ENCODE measurements at regions not wholly inside any gene's neighbourhood (a gene's known extent, or its start where the extent isn't known, plus 50 kb on each side); places are given as distances from the start of the nearest gene placed in this dataset.

GRCh38 chr6:4450237-4450636, 314.9 kb upstream of the ECI2 start:
- Histone ChIP-seq H2AFZ (ENCODE audit: low read depth, low read length) (no peak overlapping the region), H3F3A (ENCODE audit: insufficient read depth, low read length, poor library complexity, severe bottlenecking) (no peaks in the 10 kb centered on the region), H3K9me3 (ENCODE audit: low read length) (peaks cover 10% of the 10 kb centered on the region), H4K20me1 (ENCODE audit: insufficient read depth) (no peaks in the 10 kb centered on the region), H3K9ac (ENCODE audit: low read length) (no peak overlapping the region), H3K36me3 (ENCODE audit: insufficient read depth, low read length) (no peaks in the 10 kb centered on the region), H3K4me3 (ENCODE audit: low read length) (no peak overlapping the region), H3K27ac (ENCODE audit: low read length) (no peak overlapping the region), H3K9me2 (ENCODE audit: insufficient read depth, low read length) (no peaks in the 10 kb centered on the region), H3K27me3 (ENCODE audit: insufficient read depth, low read depth, low read length) (no peaks in the 10 kb centered on the region), H3K4me2 (ENCODE audit: low read length) (no peak overlapping the region), H3K79me2 (replicated peaks; ENCODE audit: insufficient read depth, low read length) (no peaks in the 10 kb centered on the region)
- no peak for TF ChIP-seq MXI1 (conservative IDR thresholded peaks at IDR 0.05; ENCODE audit: poor library complexity, severe bottlenecking)
- TF ChIP-seq TAF1 (IDR thresholded peaks at IDR 0.05; ENCODE audit: low read depth) = no peak
- TF ChIP-seq CTCF (IDR thresholded peaks at IDR 0.05; ENCODE audit: poor library complexity, severe bottlenecking) = no peak
- no peak for TF ChIP-seq POLR2AphosphoS5 (IDR thresholded peaks at IDR 0.05)
- no peak for TF ChIP-seq EP300 (conservative IDR thresholded peaks at IDR 0.05; ENCODE audit: poor library complexity, severe bottlenecking)
- no peak for TF ChIP-seq REST (IDR thresholded peaks at IDR 0.05; ENCODE audit: borderline replicate concordance)
- TF ChIP-seq SMC3 (conservative IDR thresholded peaks at IDR 0.05; ENCODE audit: poor library complexity) = no peak
- TF ChIP-seq EZH2 (IDR thresholded peaks at IDR 0.05; ENCODE audit: borderline replicate concordance, insufficient read depth, low read length, poor library complexity, severe bottlenecking) = no peak
- no peak for TF ChIP-seq RAD21 (conservative IDR thresholded peaks at IDR 0.05)

- H3K9ac ChIP-seq (ENCODE audit: low read length) = no peak overlapping the region
Measured at GRCh38 chr6:4449409-4449808, 314.0 kb upstream of the ECI2 start.

More at GRCh38 chr6:4449409-4449808, 314.0 kb upstream of the ECI2 start:
- H3F3A ChIP-seq (ENCODE audit: insufficient read depth, low read length, poor library complexity, severe bottlenecking) = no peaks in the 10 kb centered on the region
- H3K4me2 ChIP-seq (ENCODE audit: low read length) = no peak overlapping the region
- TF ChIP-seq CTCF (IDR thresholded peaks at IDR 0.05; ENCODE audit: poor library complexity, severe bottlenecking) (no peak), POLR2AphosphoS5 (IDR thresholded peaks at IDR 0.05) (no peak), REST (IDR thresholded peaks at IDR 0.05; ENCODE audit: borderline replicate concordance) (no peak)
- H3K27ac ChIP-seq (ENCODE audit: low read length) = no peak overlapping the region
- peaks cover 10% of the 10 kb centered on the region for H3K9me3 ChIP-seq (ENCODE audit: low read length)
- no peaks in the 10 kb centered on the region for H3K79me2 ChIP-seq (replicated peaks; ENCODE audit: insufficient read depth, low read length)
- no peaks in the 10 kb centered on the region for H3K27me3 ChIP-seq (ENCODE audit: insufficient read depth, low read depth, low read length)
- H3K9me2 ChIP-seq (ENCODE audit: insufficient read depth, low read length) = no peaks in the 10 kb centered on the region
- no peaks in the 10 kb centered on the region for H3K36me3 ChIP-seq (ENCODE audit: insufficient read depth, low read length)
- no peak overlapping the region for H3K4me3 ChIP-seq (ENCODE audit: low read length)
- no peaks in the 10 kb centered on the region for H4K20me1 ChIP-seq (ENCODE audit: insufficient read depth)
- no peak overlapping the region for H2AFZ ChIP-seq (ENCODE audit: low read depth, low read length)
